ENCODE measurements at regions not wholly inside any gene's neighbourhood (a gene's known extent, or its start where the extent isn't known, plus 50 kb on each side); places are given as distances from the start of the nearest gene placed in this dataset.

- H3K27me3 ChIP-seq, result no peaks in the 10 kb centered on the region
- H3K27ac ChIP-seq, result no peak overlapping the region
- no peak for TF ChIP-seq CTCF (IDR thresholded peaks at IDR 0.05)
- no peak for TF ChIP-seq POLR2A (IDR thresholded peaks at IDR 0.05)
- no peak for TF ChIP-seq POLR2AphosphoS5 (IDR thresholded peaks at IDR 0.05)
- no peak for TF ChIP-seq EP300 (IDR thresholded peaks at IDR 0.05)
- no peak overlapping the region for H3K4me3 ChIP-seq
- 61 to 89% methylated on average over 5 to 8 of the region's 8 CpGs for WGBS, 2 donors (ENCODE audit: low coverage in 1 of 2)
- H3K36me3 ChIP-seq, result no peaks in the 10 kb centered on the region
- no peaks in the 10 kb centered on the region for H3K9me3 ChIP-seq
- H3K4me1 ChIP-seq, result no peaks in the 10 kb centered on the region
- ATAC-seq, result no peak
Observed at GRCh38 chr13:103246581-103247200, 180.5 kb upstream of the SLC10A2 start.

GRCh38 chr13:103243495-103243894 lies 177.3 kb upstream of the SLC10A2 start:
- Histone ChIP-seq H3K4me1 (no peaks in the 10 kb centered on the region), H3K9me3 (no peaks in the 10 kb centered on the region), H3K4me3 (no peak overlapping the region), H3K27ac (no peak overlapping the region), H3K27me3 (no peaks in the 10 kb centered on the region), H3K36me3 (no peaks in the 10 kb centered on the region)
- WGBS, 2 donors (ENCODE audit: low coverage in 1 of 2), result 88 to 100% methylated on average over 2 to 3 of the region's 3 CpGs
- no peak for TF ChIP-seq CTCF (IDR thresholded peaks at IDR 0.05)
- no peak for TF ChIP-seq EP300 (IDR thresholded peaks at IDR 0.05)
- no peak for TF ChIP-seq POLR2A (IDR thresholded peaks at IDR 0.05)
- no peak for TF ChIP-seq POLR2AphosphoS5 (IDR thresholded peaks at IDR 0.05)
- no peak for ATAC-seq

GRCh38 chr13:103238441-103238840 lies 172.2 kb upstream of the SLC10A2 start:
- Histone ChIP-seq H3K4me1 (no peaks in the 10 kb centered on the region), H3K27me3 (no peaks in the 10 kb centered on the region), H3K36me3 (no peaks in the 10 kb centered on the region), H3K9me3 (peaks cover 0 to 11% (median 0%) of the 10 kb centered on the region in 3 donors), H3K27ac (no peak overlapping the region), H3K4me3 (no peak overlapping the region)
- 32 to 43% methylated on average over 2 of the region's 2 CpGs for WGBS, 2 donors (ENCODE audit: low coverage in 1 of 2)
- TF ChIP-seq EP300 (IDR thresholded peaks at IDR 0.05) (no peak), CTCF (IDR thresholded peaks at IDR 0.05) (no peak), POLR2A (IDR thresholded peaks at IDR 0.05) (no peak), POLR2AphosphoS5 (IDR thresholded peaks at IDR 0.05) (no peak)
- ATAC-seq, result no peak

- H3K4me1 ChIP-seq, result no peaks in the 10 kb centered on the region
- no peaks in the 10 kb centered on the region for H3K36me3 ChIP-seq
- no peak overlapping the region for H3K27ac ChIP-seq
- WGBS, 2 donors (ENCODE audit: low coverage in 1 of 2), result 81 to 86% methylated on average over 2 of the region's 2 CpGs
- peaks cover 0 to 12% (median 0%) of the 10 kb centered on the region in 3 donors for H3K9me3 ChIP-seq
- no peak overlapping the region for H3K4me3 ChIP-seq
- no peaks in the 10 kb centered on the region for H3K27me3 ChIP-seq
- ATAC-seq, result no peak
- no peak for TF ChIP-seq POLR2AphosphoS5 (IDR thresholded peaks at IDR 0.05)
- TF ChIP-seq CTCF (IDR thresholded peaks at IDR 0.05), result no peak
- TF ChIP-seq EP300 (IDR thresholded peaks at IDR 0.05), result no peak
- no peak for TF ChIP-seq POLR2A (IDR thresholded peaks at IDR 0.05)
Observed at GRCh38 chr13:103236213-103236612, 170.0 kb upstream of the SLC10A2 start.

GRCh38 chr13:103229674-103230073 lies 163.5 kb upstream of the SLC10A2 start:
- H3K9me3 ChIP-seq, result peaks cover 0 to 24% (median 0%) of the 10 kb centered on the region in 3 donors
- no peaks in the 10 kb centered on the region for H3K36me3 ChIP-seq
- no peak overlapping the region for H3K4me3 ChIP-seq
- no peaks in the 10 kb centered on the region for H3K4me1 ChIP-seq
- no peak overlapping the region for H3K27ac ChIP-seq
- H3K27me3 ChIP-seq, result no peaks in the 10 kb centered on the region
- WGBS, 2 donors (ENCODE audit: low coverage in 1 of 2), result 78 to 100% methylated on average over 1 of the region's 1 CpG
- ATAC-seq, result no peak
- TF ChIP-seq CTCF (IDR thresholded peaks at IDR 0.05) (no peak), EP300 (IDR thresholded peaks at IDR 0.05) (no peak), POLR2AphosphoS5 (IDR thresholded peaks at IDR 0.05) (no peak), POLR2A (IDR thresholded peaks at IDR 0.05) (no peak)

Data from gastroesophageal sphincter (tissue), 4 donors.